ENCODE measurements at regions not wholly inside any gene's neighbourhood (a gene's known extent, or its start where the extent isn't known, plus 50 kb on each side); places are given as distances from the start of the nearest gene placed in this dataset.

DNA sequence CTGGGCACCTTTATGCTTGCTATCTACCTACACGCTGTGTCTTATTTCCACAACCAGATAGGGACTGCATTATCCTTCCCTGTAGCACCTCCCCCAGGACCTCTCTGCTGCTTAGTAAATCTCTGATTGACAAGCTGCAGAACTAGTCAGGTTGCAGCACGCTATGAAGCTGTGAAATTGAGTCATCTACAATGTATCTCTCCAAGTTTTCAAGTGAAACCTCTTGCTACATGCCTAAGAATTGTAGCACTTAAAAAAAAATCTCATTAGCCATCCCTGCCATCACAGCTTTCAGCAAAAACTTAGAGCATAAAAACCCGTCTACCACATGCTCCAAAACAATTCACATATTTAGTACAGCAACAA lies 69.7 kb upstream of the FGFR2 start:
- no peaks in the 10 kb centered on the region for H3K27me3 ChIP-seq (ENCODE audit: insufficient read depth)
- ATAC-seq, result no peak
- H3K27ac ChIP-seq (ENCODE audit: low read depth), result no peak overlapping the region

More for the DNA sequence above, 69.7 kb upstream of the FGFR2 start:
- H3K79me2 ChIP-seq (replicated peaks; ENCODE audit: insufficient read depth), result no peaks in the 10 kb centered on the region
- Mint-ChIP-seq H3K9me3 (peaks cover 6% of the 10 kb centered on the region; the same call in 2 of the 3 replicates), H3K27me3 (ENCODE audit: insufficient read depth, low read depth, poor library complexity) (peaks cover 9% of the 10 kb centered on the region), H3K4me1 (peaks cover 26% of the 10 kb centered on the region), H3K36me3 (ENCODE audit: low read depth) (no peaks in the 10 kb centered on the region; the same call in 1 of the 3 replicates), H3K4me3 (no peak overlapping the region; the same call in 2 of the 3 replicates), H3K27ac (no peak overlapping the region)
- H4K20me1 ChIP-seq (replicated peaks; ENCODE audit: insufficient read depth), result no peaks in the 10 kb centered on the region
- H3K4me1 ChIP-seq (ENCODE audit: insufficient read depth), result peaks cover 15% of the 10 kb centered on the region; the same call in 1 of the 2 replicates
- H3K9me2 ChIP-seq (ENCODE audit: insufficient read depth), result 0 out of 2 replicates have a peak, but pooled peaks cover 6% of the 10 kb centered on the region
- DNase-seq (ENCODE audit: low spot score), result no peak
- peak overlapping the region; percentile 95; the same call in 1 of the 2 replicates for H2AFZ ChIP-seq
- TF ChIP-seq CREB1 (CRISPR knock-in tag; IDR thresholded peaks at IDR 0.05; ENCODE audit: low read depth) (no peak), STAT1 (IDR thresholded peaks at IDR 0.05; ENCODE audit: unreplicated experiment) (no peak), ZNF114 (CRISPR knock-in tag; IDR thresholded peaks at IDR 0.05) (no peak), JUNB (IDR thresholded peaks at IDR 0.05; ENCODE audit: unreplicated experiment) (no peak), NANOG (IDR thresholded peaks at IDR 0.05; ENCODE audit: borderline replicate concordance) (no peak), POLR2AphosphoS5 (IDR thresholded peaks at IDR 0.05; ENCODE audit: low read depth) (no peak), ZNF331 (CRISPR knock-in tag; IDR thresholded peaks at IDR 0.05; ENCODE audit: low read depth) (no peak), EZH2phosphoT487 (IDR thresholded peaks at IDR 0.05; ENCODE audit: unreplicated experiment) (no peak), EZH2 (IDR thresholded peaks at IDR 0.05; ENCODE audit: low read depth, unreplicated experiment) (no peak)
- TF ChIP-seq, protein P1, sequence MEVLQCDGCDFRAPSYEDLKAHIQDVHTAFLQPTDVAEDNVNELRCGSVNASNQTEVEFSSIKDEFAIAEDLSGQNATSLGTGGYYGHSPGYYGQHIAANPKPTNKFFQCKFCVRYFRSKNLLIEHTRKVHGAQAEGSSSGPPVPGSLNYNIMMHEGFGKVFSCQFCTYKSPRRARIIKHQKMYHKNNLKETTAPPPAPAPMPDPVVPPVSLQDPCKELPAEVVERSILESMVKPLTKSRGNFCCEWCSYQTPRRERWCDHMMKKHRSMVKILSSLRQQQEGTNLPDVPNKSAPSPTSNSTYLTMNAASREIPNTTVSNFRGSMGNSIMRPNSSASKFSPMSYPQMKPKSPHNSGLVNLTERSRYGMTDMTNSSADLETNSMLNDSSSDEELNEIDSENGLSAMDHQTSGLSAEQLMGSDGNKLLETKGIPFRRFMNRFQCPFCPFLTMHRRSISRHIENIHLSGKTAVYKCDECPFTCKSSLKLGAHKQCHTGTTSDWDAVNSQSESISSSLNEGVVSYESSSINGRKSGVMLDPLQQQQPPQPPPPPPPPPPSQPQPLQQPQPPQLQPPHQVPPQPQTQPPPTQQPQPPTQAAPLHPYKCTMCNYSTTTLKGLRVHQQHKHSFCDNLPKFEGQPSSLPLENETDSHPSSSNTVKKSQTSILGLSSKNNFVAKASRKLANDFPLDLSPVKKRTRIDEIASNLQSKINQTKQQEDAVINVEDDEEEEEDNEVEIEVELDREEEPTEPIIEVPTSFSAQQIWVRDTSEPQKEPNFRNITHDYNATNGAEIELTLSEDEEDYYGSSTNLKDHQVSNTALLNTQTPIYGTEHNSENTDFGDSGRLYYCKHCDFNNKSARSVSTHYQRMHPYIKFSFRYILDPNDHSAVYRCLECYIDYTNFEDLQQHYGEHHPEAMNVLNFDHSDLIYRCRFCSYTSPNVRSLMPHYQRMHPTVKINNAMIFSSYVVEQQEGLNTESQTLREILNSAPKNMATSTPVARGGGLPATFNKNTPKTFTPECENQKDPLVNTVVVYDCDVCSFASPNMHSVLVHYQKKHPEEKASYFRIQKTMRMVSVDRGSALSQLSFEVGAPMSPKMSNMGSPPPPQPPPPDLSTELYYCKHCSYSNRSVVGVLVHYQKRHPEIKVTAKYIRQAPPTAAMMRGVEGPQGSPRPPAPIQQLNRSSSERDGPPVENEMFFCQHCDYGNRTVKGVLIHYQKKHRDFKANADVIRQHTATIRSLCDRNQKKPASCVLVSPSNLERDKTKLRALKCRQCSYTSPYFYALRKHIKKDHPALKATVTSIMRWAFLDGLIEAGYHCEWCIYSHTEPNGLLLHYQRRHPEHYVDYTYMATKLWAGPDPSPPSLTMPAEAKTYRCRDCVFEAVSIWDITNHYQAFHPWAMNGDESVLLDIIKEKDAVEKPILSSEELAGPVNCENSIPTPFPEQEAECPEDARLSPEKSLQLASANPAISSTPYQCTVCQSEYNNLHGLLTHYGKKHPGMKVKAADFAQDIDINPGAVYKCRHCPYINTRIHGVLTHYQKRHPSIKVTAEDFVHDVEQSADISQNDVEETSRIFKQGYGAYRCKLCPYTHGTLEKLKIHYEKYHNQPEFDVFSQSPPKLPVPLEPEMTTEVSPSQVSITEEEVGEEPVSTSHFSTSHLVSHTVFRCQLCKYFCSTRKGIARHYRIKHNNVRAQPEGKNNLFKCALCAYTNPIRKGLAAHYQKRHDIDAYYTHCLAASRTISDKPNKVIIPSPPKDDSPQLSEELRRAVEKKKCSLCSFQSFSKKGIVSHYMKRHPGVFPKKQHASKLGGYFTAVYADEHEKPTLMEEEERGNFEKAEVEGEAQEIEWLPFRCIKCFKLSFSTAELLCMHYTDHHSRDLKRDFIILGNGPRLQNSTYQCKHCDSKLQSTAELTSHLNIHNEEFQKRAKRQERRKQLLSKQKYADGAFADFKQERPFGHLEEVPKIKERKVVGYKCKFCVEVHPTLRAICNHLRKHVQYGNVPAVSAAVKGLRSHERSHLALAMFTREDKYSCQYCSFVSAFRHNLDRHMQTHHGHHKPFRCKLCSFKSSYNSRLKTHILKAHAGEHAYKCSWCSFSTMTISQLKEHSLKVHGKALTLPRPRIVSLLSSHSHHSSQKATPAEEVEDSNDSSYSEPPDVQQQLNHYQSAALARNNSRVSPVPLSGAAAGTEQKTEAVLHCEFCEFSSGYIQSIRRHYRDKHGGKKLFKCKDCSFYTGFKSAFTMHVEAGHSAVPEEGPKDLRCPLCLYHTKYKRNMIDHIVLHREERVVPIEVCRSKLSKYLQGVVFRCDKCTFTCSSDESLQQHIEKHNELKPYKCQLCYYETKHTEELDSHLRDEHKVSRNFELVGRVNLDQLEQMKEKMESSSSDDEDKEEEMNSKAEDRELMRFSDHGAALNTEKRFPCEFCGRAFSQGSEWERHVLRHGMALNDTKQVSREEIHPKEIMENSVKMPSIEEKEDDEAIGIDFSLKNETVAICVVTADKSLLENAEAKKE (CRISPR knock-in tag; IDR thresholded peaks at IDR 0.05), result no peak
- TF ChIP-seq, protein P2, sequence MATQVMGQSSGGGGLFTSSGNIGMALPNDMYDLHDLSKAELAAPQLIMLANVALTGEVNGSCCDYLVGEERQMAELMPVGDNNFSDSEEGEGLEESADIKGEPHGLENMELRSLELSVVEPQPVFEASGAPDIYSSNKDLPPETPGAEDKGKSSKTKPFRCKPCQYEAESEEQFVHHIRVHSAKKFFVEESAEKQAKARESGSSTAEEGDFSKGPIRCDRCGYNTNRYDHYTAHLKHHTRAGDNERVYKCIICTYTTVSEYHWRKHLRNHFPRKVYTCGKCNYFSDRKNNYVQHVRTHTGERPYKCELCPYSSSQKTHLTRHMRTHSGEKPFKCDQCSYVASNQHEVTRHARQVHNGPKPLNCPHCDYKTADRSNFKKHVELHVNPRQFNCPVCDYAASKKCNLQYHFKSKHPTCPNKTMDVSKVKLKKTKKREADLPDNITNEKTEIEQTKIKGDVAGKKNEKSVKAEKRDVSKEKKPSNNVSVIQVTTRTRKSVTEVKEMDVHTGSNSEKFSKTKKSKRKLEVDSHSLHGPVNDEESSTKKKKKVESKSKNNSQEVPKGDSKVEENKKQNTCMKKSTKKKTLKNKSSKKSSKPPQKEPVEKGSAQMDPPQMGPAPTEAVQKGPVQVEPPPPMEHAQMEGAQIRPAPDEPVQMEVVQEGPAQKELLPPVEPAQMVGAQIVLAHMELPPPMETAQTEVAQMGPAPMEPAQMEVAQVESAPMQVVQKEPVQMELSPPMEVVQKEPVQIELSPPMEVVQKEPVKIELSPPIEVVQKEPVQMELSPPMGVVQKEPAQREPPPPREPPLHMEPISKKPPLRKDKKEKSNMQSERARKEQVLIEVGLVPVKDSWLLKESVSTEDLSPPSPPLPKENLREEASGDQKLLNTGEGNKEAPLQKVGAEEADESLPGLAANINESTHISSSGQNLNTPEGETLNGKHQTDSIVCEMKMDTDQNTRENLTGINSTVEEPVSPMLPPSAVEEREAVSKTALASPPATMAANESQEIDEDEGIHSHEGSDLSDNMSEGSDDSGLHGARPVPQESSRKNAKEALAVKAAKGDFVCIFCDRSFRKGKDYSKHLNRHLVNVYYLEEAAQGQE (IDR thresholded peaks at IDR 0.05; ENCODE audit: unreplicated experiment), result no peak
- TF ChIP-seq, protein P3, sequence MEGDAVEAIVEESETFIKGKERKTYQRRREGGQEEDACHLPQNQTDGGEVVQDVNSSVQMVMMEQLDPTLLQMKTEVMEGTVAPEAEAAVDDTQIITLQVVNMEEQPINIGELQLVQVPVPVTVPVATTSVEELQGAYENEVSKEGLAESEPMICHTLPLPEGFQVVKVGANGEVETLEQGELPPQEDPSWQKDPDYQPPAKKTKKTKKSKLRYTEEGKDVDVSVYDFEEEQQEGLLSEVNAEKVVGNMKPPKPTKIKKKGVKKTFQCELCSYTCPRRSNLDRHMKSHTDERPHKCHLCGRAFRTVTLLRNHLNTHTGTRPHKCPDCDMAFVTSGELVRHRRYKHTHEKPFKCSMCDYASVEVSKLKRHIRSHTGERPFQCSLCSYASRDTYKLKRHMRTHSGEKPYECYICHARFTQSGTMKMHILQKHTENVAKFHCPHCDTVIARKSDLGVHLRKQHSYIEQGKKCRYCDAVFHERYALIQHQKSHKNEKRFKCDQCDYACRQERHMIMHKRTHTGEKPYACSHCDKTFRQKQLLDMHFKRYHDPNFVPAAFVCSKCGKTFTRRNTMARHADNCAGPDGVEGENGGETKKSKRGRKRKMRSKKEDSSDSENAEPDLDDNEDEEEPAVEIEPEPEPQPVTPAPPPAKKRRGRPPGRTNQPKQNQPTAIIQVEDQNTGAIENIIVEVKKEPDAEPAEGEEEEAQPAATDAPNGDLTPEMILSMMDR (conservative IDR thresholded peaks at IDR 0.05; ENCODE audit: low read depth in 2 of 2), result no peak
- TF ChIP-seq, protein P4, sequence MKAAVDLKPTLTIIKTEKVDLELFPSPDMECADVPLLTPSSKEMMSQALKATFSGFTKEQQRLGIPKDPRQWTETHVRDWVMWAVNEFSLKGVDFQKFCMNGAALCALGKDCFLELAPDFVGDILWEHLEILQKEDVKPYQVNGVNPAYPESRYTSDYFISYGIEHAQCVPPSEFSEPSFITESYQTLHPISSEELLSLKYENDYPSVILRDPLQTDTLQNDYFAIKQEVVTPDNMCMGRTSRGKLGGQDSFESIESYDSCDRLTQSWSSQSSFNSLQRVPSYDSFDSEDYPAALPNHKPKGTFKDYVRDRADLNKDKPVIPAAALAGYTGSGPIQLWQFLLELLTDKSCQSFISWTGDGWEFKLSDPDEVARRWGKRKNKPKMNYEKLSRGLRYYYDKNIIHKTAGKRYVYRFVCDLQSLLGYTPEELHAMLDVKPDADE (IDR thresholded peaks at IDR 0.05), result no peak
- peak overlapping the region; percentile 31; the same call in 1 of the 2 replicates for H3K4me2 ChIP-seq
- no peaks in the 10 kb centered on the region for H3K36me3 ChIP-seq (ENCODE audit: insufficient read depth)
- no peak overlapping the region for H3K4me3 ChIP-seq
- H3F3A ChIP-seq (replicated peaks; ENCODE audit: low read depth), result no peaks in the 10 kb centered on the region

All from GM23338 (cell line).